ENCODE measurements at regions not wholly inside any gene's neighbourhood (a gene's known extent, or its start where the extent isn't known, plus 50 kb on each side); places are given as distances from the start of the nearest gene placed in this dataset.

DNA sequence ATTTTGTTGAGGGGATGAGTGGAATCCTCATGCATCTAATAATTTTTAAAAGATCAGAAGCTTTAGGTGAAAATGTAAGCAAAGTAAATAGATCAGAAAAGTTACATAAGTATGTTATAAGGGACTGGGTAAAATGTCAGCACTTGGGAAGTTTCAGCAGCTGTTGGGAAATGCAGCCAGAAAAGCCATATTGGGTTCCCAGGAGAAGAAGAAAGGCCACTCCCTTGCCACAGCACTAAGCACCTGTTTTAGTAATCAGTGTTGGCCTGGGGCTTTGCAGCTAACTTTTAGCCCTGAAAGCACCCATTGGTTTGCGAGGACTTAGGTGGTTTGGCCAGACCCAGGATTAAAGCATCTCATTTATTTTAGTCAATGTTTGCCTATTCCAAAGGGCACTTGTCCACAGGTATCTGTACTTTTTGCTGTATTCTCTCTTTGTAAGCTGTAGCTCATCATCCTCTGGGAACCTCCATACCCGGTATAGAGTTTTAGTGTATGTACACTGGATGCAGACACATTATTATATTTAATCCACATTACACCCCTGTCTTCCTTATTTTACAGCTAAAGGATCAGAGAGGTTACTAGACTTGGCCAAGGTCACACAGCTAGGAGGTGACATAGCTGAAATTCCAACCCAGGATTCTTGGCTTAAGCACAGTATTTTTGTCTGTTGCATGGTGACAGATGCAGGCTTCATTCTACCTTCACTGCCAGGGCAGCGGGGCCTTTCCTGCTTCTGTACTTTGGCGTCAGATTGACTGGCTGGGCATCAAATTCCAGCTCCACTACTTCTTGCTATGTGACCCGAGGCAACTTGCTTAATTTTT, 127.7 kb upstream of the SESN3 start:
- no peak overlapping the region for H3K4me3 ChIP-seq (ENCODE audit: low read depth, low read length)
- ChIA-PET POLR2A (no interaction called here), CTCF (no interaction called here)
- TF ChIP-seq CTCF (IDR thresholded peaks at IDR 0.05; ENCODE audit: insufficient read depth, low read length, missing control alignments) = no peak
- DNase-seq (ENCODE audit: low read depth, low spot score) = no peak

DNA sequence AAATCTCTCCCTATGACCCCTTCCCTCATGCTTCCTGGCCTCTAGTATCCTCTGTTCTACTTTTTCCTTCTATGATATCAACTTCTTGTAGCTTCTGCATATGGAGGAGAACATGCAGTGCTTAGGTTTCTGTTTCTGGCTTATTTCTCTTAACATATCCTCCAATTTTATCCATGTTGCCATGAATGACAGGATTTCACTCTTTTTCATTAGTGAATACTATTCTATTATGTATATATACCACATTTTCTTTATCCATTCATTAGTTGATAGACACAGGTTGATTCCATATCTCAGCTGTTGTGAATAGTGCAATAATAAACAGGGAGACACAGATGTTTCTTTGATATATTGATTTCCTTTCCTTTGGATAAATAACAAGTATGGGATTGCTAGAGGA, 123.3 kb upstream of the SESN3 start:
- DNase-seq (ENCODE audit: low read depth, low spot score) = no peak
- POLR2A ChIA-PET = no interaction called here
- CTCF ChIA-PET = no interaction called here

DNA sequence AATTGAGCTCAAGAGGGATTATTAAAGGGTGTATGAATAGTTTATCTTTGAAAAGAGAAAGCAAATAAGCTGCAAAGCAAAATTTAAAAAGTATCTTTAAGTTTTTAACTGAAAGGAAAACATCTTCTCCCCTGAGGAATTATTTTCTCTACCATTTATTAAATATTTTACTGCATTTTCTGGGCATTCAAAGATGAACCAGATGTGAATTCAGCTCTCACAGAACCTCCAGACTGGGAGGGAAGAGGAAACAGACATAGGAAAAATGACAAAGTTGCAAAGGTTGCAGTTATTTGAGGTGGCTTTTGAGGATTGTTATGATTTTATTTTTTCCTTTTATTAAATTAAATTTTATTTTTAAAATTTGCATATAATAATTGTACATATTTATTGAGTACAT, 122.7 kb upstream of the SESN3 start:
- ChIA-PET POLR2A (no interaction called here), CTCF (no interaction called here)
- no peak overlapping the region for H3K4me3 ChIP-seq (ENCODE audit: low read depth, low read length)
- DNase-seq (ENCODE audit: low read depth, low spot score) = no peak
- no peak for TF ChIP-seq CTCF (IDR thresholded peaks at IDR 0.05; ENCODE audit: insufficient read depth, low read length, missing control alignments)

More for the DNA sequence above, 123.3 kb upstream of the SESN3 start:
- TF ChIP-seq CTCF (IDR thresholded peaks at IDR 0.05; ENCODE audit: insufficient read depth, low read length, missing control alignments) = no peak
- no peak overlapping the region for H3K4me3 ChIP-seq (ENCODE audit: low read depth, low read length)

DNA sequence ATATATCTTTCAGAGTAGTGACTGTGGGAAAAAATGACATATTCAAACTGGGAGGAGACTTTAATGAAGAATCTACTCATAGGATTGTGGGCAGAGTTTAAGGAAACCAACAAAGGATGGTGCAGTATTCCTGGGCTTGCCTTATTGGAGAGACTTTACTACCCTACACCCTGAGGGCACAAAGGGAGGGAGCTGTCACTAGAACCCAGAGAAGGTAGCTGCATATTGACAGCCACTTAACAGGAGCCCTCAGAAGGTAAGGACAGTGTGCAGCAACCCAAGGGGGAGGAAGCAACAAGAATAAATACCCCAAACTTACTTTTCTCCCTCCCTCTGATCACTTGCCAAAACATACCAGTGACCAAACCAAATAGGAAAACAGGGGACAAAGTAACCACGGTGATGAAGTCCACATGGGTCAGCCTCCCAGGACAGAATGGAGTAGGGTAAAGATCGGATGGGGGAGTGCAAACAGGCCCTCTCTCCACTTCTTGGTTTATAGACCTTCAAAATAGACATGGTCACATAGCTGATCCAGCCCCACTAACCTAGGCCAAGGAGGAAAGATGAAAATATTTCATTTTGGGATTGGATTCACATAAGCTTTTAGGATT, 121.8 kb upstream of the SESN3 start:
- no peak for DNase-seq (ENCODE audit: low read depth, low spot score)
- ChIA-PET POLR2A (no interaction called here), CTCF (interaction anchor here (1.2 kb wide), 1 partner anchor 353 kb away, joined by 3 read pairs; no protein-coding TSS in a partner anchor)
- no peak overlapping the region for H3K4me3 ChIP-seq (ENCODE audit: low read depth, low read length)
- no peak for TF ChIP-seq CTCF (IDR thresholded peaks at IDR 0.05; ENCODE audit: insufficient read depth, low read length, missing control alignments)

GRCh38 chr11:95349345-95349942, 118.4 kb upstream of the SESN3 start:
- ChIA-PET CTCF (interaction anchor here (0.8 kb wide), 1 partner anchor 357 kb away, joined by 3 read pairs; no protein-coding TSS in a partner anchor), POLR2A (no interaction called here)
- DNase-seq (ENCODE audit: low read depth, low spot score) = no peak
- no peak overlapping the region for H3K4me3 ChIP-seq (ENCODE audit: low read depth, low read length)
- no peak for TF ChIP-seq CTCF (IDR thresholded peaks at IDR 0.05; ENCODE audit: insufficient read depth, low read length, missing control alignments)

DNA sequence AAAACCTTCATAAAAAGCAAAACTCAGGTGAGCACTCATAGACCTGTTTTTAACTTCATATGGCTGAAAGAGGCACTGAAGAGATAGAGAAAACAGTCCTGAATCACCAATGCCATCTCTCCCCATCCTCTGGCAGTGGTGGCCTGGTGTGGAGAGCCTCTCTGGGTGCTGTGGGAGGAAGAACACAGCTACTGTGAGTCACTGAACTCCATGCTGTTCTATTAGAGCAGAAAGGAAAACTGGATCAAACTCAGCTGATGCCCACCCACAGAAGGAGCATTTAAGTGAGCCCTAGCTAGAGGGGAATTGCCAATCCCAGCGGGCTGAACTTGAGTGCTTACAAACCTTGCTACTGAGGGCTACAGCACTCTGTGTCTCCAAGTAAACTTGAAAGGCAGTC, 115.3 kb upstream of the SESN3 start:
- no peak for TF ChIP-seq CTCF (IDR thresholded peaks at IDR 0.05; ENCODE audit: insufficient read depth, low read length, missing control alignments)
- DNase-seq (ENCODE audit: low read depth, low spot score) = no peak
- ChIA-PET CTCF (no interaction called here), POLR2A (no interaction called here)
- no peak overlapping the region for H3K4me3 ChIP-seq (ENCODE audit: low read depth, low read length)
